ENCODE measurements at regions not wholly inside any gene's neighbourhood (a gene's known extent, or its start where the extent isn't known, plus 50 kb on each side); places are given as distances from the start of the nearest gene placed in this dataset.

GRCh38 chr18:54700580-54700979 lies 109.5 kb downstream of the DYNAP start:
- H3K36me3 ChIP-seq, result no peaks in the 10 kb centered on the region
- H3K9me3 ChIP-seq, result no peaks in the 10 kb centered on the region
- no peak for DNase-seq
- TF ChIP-seq EP300 (IDR thresholded peaks at IDR 0.05) (no peak), POLR2A (IDR thresholded peaks at IDR 0.05) (no peak)
- TF ChIP-seq, protein P1, sequence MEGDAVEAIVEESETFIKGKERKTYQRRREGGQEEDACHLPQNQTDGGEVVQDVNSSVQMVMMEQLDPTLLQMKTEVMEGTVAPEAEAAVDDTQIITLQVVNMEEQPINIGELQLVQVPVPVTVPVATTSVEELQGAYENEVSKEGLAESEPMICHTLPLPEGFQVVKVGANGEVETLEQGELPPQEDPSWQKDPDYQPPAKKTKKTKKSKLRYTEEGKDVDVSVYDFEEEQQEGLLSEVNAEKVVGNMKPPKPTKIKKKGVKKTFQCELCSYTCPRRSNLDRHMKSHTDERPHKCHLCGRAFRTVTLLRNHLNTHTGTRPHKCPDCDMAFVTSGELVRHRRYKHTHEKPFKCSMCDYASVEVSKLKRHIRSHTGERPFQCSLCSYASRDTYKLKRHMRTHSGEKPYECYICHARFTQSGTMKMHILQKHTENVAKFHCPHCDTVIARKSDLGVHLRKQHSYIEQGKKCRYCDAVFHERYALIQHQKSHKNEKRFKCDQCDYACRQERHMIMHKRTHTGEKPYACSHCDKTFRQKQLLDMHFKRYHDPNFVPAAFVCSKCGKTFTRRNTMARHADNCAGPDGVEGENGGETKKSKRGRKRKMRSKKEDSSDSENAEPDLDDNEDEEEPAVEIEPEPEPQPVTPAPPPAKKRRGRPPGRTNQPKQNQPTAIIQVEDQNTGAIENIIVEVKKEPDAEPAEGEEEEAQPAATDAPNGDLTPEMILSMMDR (IDR thresholded peaks at IDR 0.05), result no peak
- H3K27me3 ChIP-seq, result no peaks in the 10 kb centered on the region
- no peaks in the 10 kb centered on the region for H3K4me1 ChIP-seq (ENCODE audit: insufficient read depth)
- H3K27ac ChIP-seq, result no peak overlapping the region
- WGBS, 3 donors, result 40 to 50% (median 42%) methylated on average over 1 of the region's 1 CpG
- no peak overlapping the region for H3K4me3 ChIP-seq
- intact Hi-C loops (cut with DNase I), result no loop called here

- 16 to 32% (median 28%) methylated on average over 1 of the region's 1 CpG for WGBS, 3 donors
Observed at GRCh38 chr18:54702686-54703085, 111.6 kb downstream of the DYNAP start.

DNA sequence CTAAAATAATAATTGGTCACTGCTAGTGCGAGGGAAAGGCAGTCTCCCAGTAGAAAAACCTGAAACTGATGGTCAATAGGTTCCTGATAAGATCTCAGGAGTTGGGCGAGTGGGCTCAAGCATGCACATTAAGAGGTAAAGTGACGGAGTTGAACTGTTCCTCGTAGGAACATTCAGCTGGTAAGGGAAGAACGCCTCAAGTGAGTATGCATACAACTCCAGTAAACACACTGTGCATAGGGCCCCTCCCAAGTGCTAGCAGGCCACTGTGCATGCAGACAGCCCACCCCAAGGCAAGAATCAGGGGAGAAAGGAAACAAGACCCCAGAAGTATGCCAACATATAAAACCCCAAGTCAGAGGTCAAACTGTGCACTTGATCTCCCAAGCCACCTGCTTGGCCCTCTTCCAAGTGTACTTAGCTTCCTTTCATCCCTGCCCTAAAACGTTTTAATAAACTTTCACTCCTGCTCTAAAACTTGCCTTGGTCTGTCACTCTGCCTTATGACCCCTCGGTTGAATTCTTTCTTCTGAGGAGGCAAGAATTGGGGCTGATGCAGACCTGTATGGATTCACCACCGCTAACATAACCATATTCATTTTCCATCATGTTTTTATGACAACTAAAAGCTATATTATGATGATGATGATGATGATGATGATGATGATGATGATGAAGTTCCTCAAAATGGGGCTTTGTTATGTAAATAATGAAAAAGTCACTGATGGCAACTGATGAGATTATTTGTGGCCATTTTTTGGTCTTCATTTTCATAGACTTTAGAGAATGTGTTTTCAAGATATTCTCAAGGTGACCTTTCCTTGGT lies 118.0 kb upstream of the RAB27B start:
- no peak for DNase-seq
- WGBS, 3 donors, result 80 to 81% (median 81%) methylated on average over 8 of the region's 8 CpGs
- TF ChIP-seq POLR2A (IDR thresholded peaks at IDR 0.05) (no peak), EP300 (IDR thresholded peaks at IDR 0.05) (no peak)
- TF ChIP-seq, protein P1 (IDR thresholded peaks at IDR 0.05), result no peak
- Histone ChIP-seq H3K27me3 (no peaks in the 10 kb centered on the region), H3K9me3 (no peaks in the 10 kb centered on the region), H3K27ac (no peak overlapping the region), H3K4me3 (no peak overlapping the region), H3K4me1 (ENCODE audit: insufficient read depth) (no peaks in the 10 kb centered on the region), H3K36me3 (no peaks in the 10 kb centered on the region)
- intact Hi-C loops (cut with DNase I), result no loop called here

More at GRCh38 chr18:54702686-54703085, 111.6 kb downstream of the DYNAP start:
- intact Hi-C loops (cut with DNase I), result no loop called here
- Histone ChIP-seq H3K9me3 (no peaks in the 10 kb centered on the region), H3K27me3 (no peaks in the 10 kb centered on the region), H3K27ac (no peak overlapping the region), H3K36me3 (no peaks in the 10 kb centered on the region), H3K4me3 (no peak overlapping the region), H3K4me1 (ENCODE audit: insufficient read depth) (no peaks in the 10 kb centered on the region)
- TF ChIP-seq POLR2A (IDR thresholded peaks at IDR 0.05) (no peak), EP300 (IDR thresholded peaks at IDR 0.05) (no peak)
- TF ChIP-seq, protein P1 (IDR thresholded peaks at IDR 0.05), result no peak
- no peak for DNase-seq

DNA sequence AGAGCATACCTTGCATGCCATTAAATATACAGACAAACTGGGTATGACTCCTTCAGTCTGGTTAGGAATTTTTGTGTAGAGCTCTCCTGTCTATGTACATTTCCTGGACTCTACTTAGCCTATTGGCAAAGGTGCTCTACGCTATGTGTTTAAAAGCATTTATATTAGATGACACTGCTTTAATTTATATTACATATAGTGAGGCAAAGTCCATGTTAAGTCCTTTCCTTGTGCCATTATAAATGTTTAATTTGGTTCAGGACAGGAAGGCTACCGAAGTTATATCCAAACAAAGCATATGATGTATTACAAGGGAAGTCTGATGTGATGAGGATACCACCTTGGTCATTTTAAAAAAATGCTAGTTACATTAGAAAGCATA lies 117.4 kb upstream of the RAB27B start:
- 96 to 97% (median 96%) methylated on average over 2 of the region's 2 CpGs for WGBS, 3 donors
- no peaks in the 10 kb centered on the region for H3K36me3 ChIP-seq
- no peak overlapping the region for H3K27ac ChIP-seq
- no peaks in the 10 kb centered on the region for H3K9me3 ChIP-seq
- H3K4me1 ChIP-seq (ENCODE audit: insufficient read depth), result no peaks in the 10 kb centered on the region
- TF ChIP-seq POLR2A (IDR thresholded peaks at IDR 0.05) (no peak), EP300 (IDR thresholded peaks at IDR 0.05) (no peak)
- TF ChIP-seq, protein P1 (IDR thresholded peaks at IDR 0.05), result no peak
- no peak overlapping the region for H3K4me3 ChIP-seq
- DNase-seq, result no peak
- intact Hi-C loops (cut with DNase I), result no loop called here
- no peaks in the 10 kb centered on the region for H3K27me3 ChIP-seq

Measured in ovary (tissue), 7 donors.